ENCODE measurements at regions not wholly inside any gene's neighbourhood (a gene's known extent, or its start where the extent isn't known, plus 50 kb on each side); places are given as distances from the start of the nearest gene placed in this dataset.

DNA sequence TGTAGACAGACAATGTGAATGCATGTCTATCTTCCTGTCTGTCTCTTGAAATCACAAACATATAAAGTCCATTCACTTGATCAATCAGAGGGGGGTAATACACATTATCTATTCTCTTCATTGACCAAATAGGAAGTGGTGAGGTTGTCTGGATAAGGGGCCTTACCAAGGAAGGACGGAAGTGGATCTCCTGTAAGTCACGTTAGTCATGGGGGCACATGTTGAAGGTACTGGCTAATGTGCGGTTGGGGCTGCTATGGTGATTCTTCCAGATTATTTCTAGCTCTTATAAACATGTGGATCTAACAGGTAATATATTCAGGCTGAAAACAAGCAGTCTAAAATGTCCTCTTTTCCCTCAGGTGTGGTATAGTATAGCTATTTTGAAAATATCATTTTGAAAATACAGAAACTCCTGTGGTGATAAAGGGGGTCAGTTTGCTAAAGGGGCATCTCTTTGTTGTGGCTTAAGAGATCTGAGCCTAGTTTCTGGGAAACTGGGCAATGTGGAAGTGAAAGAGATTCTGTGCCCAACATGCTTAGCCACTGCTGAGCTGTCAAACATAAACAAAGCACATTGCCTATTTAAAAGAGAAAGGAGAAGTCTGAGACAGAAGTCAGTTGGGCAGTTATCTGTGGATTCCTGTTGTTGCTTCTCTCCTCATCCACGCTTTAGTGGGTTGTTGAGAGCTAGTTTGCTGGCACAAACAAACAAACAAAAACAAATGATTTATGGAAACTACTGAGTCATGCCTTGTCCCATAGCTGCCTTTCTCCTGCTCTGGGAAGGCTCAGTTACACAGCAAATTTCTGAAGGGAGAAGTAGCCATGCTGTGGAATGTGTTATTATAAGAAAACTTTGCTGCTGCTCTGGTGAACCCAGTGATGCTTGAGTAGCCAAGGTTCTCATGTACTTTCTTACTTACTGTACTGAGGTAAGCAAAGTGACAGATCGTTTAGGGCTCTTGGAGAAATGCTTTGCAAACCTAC, 166.9 kb downstream of the HLX start:
- TF ChIP-seq, protein P1, sequence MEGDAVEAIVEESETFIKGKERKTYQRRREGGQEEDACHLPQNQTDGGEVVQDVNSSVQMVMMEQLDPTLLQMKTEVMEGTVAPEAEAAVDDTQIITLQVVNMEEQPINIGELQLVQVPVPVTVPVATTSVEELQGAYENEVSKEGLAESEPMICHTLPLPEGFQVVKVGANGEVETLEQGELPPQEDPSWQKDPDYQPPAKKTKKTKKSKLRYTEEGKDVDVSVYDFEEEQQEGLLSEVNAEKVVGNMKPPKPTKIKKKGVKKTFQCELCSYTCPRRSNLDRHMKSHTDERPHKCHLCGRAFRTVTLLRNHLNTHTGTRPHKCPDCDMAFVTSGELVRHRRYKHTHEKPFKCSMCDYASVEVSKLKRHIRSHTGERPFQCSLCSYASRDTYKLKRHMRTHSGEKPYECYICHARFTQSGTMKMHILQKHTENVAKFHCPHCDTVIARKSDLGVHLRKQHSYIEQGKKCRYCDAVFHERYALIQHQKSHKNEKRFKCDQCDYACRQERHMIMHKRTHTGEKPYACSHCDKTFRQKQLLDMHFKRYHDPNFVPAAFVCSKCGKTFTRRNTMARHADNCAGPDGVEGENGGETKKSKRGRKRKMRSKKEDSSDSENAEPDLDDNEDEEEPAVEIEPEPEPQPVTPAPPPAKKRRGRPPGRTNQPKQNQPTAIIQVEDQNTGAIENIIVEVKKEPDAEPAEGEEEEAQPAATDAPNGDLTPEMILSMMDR (optimal IDR thresholded peaks at IDR 0.05 in 1 of 3, IDR thresholded peaks at IDR 0.05 in 1 of 3, conservative IDR thresholded peaks at IDR 0.05 in 1 of 3; ENCODE audit: extremely low read depth in 1 of 3, insufficient read depth in 2 of 3, low read length in 3 of 3): no peak
- TF ChIP-seq EZH2 (IDR thresholded peaks at IDR 0.05; ENCODE audit: low read length): no peak
